GM21786 (cell line): ENCODE measurements at regions not wholly inside any gene's neighbourhood (a gene's known extent, or its start where the extent isn't known, plus 50 kb on each side); places are given as distances from the start of the nearest gene placed in this dataset.

ENCODE experiments used
- ATAC-seq: cut with Tn5 transposase; IDR thresholded peaks from one replicate; pipeline ENCODE4 v1.9.1; 2021; ENCODE audit not compliant: unreplicated experiment

- ATAC-seq = no peak
Measured at GRCh38 chr1:102084771-102085535, 88.2 kb upstream of the OLFM3 start.

- ATAC-seq = no peak
Measured at GRCh38 chr1:102083192-102083591, 86.5 kb upstream of the OLFM3 start.

- no peak for ATAC-seq
Measured at GRCh38 chr1:102074874-102075273, 78.1 kb upstream of the OLFM3 start.

GRCh38 chr1:102071451-102071850, 74.7 kb upstream of the OLFM3 start:
- no peak for ATAC-seq

GRCh38 chr1:102050556-102050955, 53.8 kb upstream of the OLFM3 start:
- ATAC-seq = no peak

GRCh38 chr1:102047724-102048123, 51.0 kb upstream of the OLFM3 start:
- ATAC-seq = no peak
